A673 (cell line): ENCODE measurements at regions not wholly inside any gene's neighbourhood (a gene's known extent, or its start where the extent isn't known, plus 50 kb on each side); places are given as distances from the start of the nearest gene placed in this dataset.

Experiments
- BruUV-seq: library from RNA; stranded (reverse); fragments of 400-500 nt; replicated peaks from 2 replicates; lab custom pipeline; 2021; lab: Mats Ljungman, UMichigan
- CTCF ChIA-PET: fragments of 300-600 bp; sonication (Branson Sonifier 250); formaldehyde crosslinking; loops from one replicate; lab custom pipeline; 2022; ENCODE audit warnings: antibody characterized with exemption; lab: Charles Lee
- POLR2A ChIA-PET: fragments of 300-600 bp; sonication (Branson Sonifier 250); formaldehyde crosslinking; loops from one replicate; lab custom pipeline; 2022; ENCODE audit warnings: antibody characterized with exemption; ENCODE audit not compliant: low non-redundant PET; lab: Charles Lee
- DNase-seq: peaks from one replicate; pipeline ENCODE4 v3.0.0-alpha.2; 2015; ENCODE audit warnings: low spot score
- H3K27ac ChIP-seq: fragments of 200-600 bp; sonication (generic); 2 replicates; pipeline ENCODE4 v1.5.1; 2016; ENCODE audit warnings: mixed run types, low read depth, mild to moderate bottlenecking, mixed read lengths, antibody characterized with exemption, low read length; ENCODE audit not compliant: poor library complexity, severe bottlenecking
- H3K27me3 ChIP-seq: fragments of 200-600 bp; sonication (generic); replicated peaks from 2 replicates; pipeline ENCODE4 v1.6.1; 2017; ENCODE audit warnings: mixed run types, low read depth, mild to moderate bottlenecking, mixed read lengths, antibody characterized with exemption, low read length; ENCODE audit not compliant: insufficient read depth, poor library complexity
- H3K36me3 ChIP-seq: fragments of 200-600 bp; sonication (generic); 2 replicates; pipeline ENCODE4 v1.6.1; 2016; ENCODE audit warnings: mixed run types, mild to moderate bottlenecking, mixed read lengths, antibody characterized with exemption, low read length; ENCODE audit not compliant: insufficient read depth, poor library complexity, severe bottlenecking
- H3K4me1 ChIP-seq: fragments of 200-600 bp; sonication (generic); 2 replicates; pipeline ENCODE4 v1.6.1; 2017; ENCODE audit warnings: mixed run types, mild to moderate bottlenecking, mixed read lengths, antibody characterized with exemption, low read length; ENCODE audit not compliant: insufficient read depth, poor library complexity, severe bottlenecking
- H3K4me3 ChIP-seq: fragments of 200-600 bp; sonication (generic); 2 replicates; pipeline ENCODE4 v1.5.1; 2016; ENCODE audit warnings: low read depth, mixed run types, mild to moderate bottlenecking, mixed read lengths, low read length; ENCODE audit not compliant: poor library complexity, severe bottlenecking
- H3K9me3 ChIP-seq: fragments of 200-600 bp; sonication (generic); 2 replicates; pipeline ENCODE4 v1.6.1; 2016; ENCODE audit warnings: mixed run types, low read depth, mild to moderate bottlenecking, mixed read lengths, antibody characterized with exemption, low read length; ENCODE audit not compliant: poor library complexity, severe bottlenecking
- CTCF ChIP-seq: fragments of 300-800, 200-600 bp; sonication (generic); conservative IDR thresholded peaks from 2 replicates; pipeline ENCODE4 v1.5.1; 2017; ENCODE audit warnings: low read depth, mild to moderate bottlenecking, antibody characterized with exemption, low read length, moderate library complexity, mixed read lengths
- EZH2 ChIP-seq: fragments of 200-600 bp; sonication (generic); IDR thresholded peaks from 2 replicates; pipeline ENCODE4 v1.6.1; 2017; ENCODE audit warnings: borderline replicate concordance, low read depth, mild to moderate bottlenecking, mixed read lengths, antibody characterized with exemption, low read length; ENCODE audit not compliant: poor library complexity, severe bottlenecking
- intact Hi-C: fragments of 100-400 bp; cut with micrococcal nuclease; formaldehyde crosslinking; loops from one replicate; pipeline ENCODE4 v1.10.0; 2022; ENCODE audit not compliant: unreplicated experiment

- Histone ChIP-seq H3K27me3 (no peaks in the 10 kb centered on the region), H3K4me3 (no peak overlapping the region), H3K36me3 (no peaks in the 10 kb centered on the region), H3K4me1 (peaks cover 8% of the 10 kb centered on the region), H3K9me3 (no peaks in the 10 kb centered on the region), H3K27ac (no peak overlapping the region)
- ChIA-PET CTCF (no interaction called here), POLR2A (no interaction called here)
- BruUV-seq, result no TSS peak
- no peak for TF ChIP-seq CTCF
- no peak for TF ChIP-seq EZH2
- DNase-seq, result no peak
- intact Hi-C loops, result no loop called here
Measured at GRCh38 chr6:105793130-105793529, 293.0 kb upstream of the PRDM1 start.

GRCh38 chr6:105791583-105792318, 294.4 kb upstream of the PRDM1 start:
- H3K9me3 ChIP-seq, result no peaks in the 10 kb centered on the region
- no peak overlapping the region for H3K27ac ChIP-seq
- TF ChIP-seq CTCF, result no peak
- TF ChIP-seq EZH2, result no peak
- no peaks in the 10 kb centered on the region for H3K27me3 ChIP-seq
- no peak for DNase-seq
- no peaks in the 10 kb centered on the region for H3K4me1 ChIP-seq
- CTCF ChIA-PET, result no interaction called here
- no peaks in the 10 kb centered on the region for H3K36me3 ChIP-seq
- POLR2A ChIA-PET, result no interaction called here
- no peak overlapping the region for H3K4me3 ChIP-seq
- no TSS peak for BruUV-seq
- intact Hi-C loops, result no loop called here

GRCh38 chr6:105791179-105791578, 295.0 kb upstream of the PRDM1 start:
- ChIA-PET POLR2A (no interaction called here), CTCF (no interaction called here)
- Histone ChIP-seq H3K27me3 (no peaks in the 10 kb centered on the region), H3K4me3 (no peak overlapping the region), H3K4me1 (no peaks in the 10 kb centered on the region), H3K27ac (no peak overlapping the region), H3K9me3 (no peaks in the 10 kb centered on the region), H3K36me3 (no peaks in the 10 kb centered on the region)
- TF ChIP-seq CTCF (no peak), EZH2 (no peak)
- intact Hi-C loops, result no loop called here
- BruUV-seq, result no TSS peak
- no peak for DNase-seq
